Fibroblast of the aortic adventitia (primary cell): ENCODE measurements at regions not wholly inside any gene's neighbourhood (a gene's known extent, or its start where the extent isn't known, plus 50 kb on each side); places are given as distances from the start of the nearest gene placed in this dataset.

ENCODE experiments used
- DNase-seq: peaks from one replicate; pipeline ENCODE4 v3.0.0-alpha.2; 2010; ENCODE audit warnings: low read depth
- H3K4me3 ChIP-seq: 2 replicates; pipeline ENCODE4 v1.5.1; 2011; ENCODE audit warnings: low read depth, mild to moderate bottlenecking, control low read depth, low read length, moderate library complexity
- TF ChIP-seq, protein P1 (sequence below): IDR thresholded peaks from 2 replicates; pipeline ENCODE4 v1.5.1; 2011; ENCODE audit warnings: mild to moderate bottlenecking, low read length, control low read depth, inconsistent platforms; ENCODE audit not compliant: insufficient read depth

DNA sequence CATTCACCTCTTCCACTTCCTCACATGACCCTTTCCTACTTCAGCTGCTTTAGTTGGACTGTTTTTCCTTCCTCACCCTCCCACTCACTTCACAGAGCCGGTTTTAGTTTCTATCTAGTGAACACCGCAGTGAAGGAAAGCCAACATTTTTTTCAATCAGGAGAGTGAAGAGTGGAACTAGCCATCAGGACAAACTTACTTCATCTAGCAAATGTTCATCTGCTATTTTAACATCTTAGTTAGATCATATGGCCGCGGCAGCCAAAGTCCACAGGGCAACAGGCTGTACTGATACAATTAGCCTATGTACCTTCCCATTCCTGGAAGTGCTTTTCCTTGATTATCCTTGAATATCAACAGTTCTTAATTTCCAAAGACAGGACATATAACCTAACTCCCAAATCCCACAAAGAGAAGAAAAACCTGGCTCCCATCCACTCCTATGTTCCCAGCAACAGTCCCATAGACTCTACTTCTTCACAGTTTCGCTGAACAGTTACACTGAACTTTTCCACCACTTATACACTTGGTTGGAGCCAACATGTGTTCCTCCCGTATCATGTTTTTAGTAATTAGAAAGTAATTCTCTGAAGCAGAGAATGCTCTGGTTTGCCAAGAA is 456.2 kb upstream of the THBS1 start:
- H3K4me3 ChIP-seq, result no peak overlapping the region
- TF ChIP-seq, protein P1, sequence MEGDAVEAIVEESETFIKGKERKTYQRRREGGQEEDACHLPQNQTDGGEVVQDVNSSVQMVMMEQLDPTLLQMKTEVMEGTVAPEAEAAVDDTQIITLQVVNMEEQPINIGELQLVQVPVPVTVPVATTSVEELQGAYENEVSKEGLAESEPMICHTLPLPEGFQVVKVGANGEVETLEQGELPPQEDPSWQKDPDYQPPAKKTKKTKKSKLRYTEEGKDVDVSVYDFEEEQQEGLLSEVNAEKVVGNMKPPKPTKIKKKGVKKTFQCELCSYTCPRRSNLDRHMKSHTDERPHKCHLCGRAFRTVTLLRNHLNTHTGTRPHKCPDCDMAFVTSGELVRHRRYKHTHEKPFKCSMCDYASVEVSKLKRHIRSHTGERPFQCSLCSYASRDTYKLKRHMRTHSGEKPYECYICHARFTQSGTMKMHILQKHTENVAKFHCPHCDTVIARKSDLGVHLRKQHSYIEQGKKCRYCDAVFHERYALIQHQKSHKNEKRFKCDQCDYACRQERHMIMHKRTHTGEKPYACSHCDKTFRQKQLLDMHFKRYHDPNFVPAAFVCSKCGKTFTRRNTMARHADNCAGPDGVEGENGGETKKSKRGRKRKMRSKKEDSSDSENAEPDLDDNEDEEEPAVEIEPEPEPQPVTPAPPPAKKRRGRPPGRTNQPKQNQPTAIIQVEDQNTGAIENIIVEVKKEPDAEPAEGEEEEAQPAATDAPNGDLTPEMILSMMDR, result no peak
- peak; percentile 66 for DNase-seq

DNA sequence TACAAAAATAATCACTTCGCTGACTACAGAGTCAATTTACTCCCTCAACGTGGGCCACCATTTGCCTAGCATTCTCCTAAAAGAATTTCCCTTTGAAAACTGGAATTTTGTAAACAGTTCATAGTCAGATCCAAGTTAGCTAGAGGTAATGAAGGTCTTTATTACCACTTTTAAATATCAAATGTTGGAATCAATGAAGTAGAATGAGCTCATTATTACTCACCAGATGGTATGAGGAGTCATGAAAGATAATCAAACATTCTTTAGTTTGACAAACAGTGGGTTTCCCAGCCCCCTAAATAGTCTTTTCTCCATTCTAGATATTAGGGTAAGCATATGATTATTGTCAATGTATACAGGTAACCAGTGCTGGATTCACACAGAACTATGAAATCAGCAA is 455.7 kb upstream of the THBS1 start:
- H3K4me3 ChIP-seq, result no peak overlapping the region
- TF ChIP-seq, protein P1, result no peak
- DNase-seq, result peak; percentile 46

DNA sequence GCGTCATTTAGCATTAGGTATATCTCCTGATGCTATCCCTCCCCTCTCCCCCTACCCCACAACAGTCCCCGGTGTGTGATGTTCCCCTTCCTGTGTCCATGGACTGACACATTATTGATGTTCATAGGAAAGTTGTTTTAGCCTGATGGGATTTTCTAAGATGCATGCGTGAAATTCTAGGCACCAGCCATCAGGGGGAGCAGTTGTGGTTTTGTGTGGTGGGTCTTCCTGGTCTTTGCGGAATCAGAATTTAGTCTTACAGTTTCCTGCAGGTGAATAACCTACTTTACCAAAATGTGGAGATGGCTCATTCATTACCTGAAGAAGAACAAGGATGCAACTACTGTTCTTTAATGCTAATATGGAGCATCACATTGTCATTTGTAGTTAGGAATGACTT is 455.0 kb upstream of the THBS1 start:
- DNase-seq, result peak; percentile 49
- TF ChIP-seq, protein P1, result peak; percentile 51
- no peak overlapping the region for H3K4me3 ChIP-seq

DNA sequence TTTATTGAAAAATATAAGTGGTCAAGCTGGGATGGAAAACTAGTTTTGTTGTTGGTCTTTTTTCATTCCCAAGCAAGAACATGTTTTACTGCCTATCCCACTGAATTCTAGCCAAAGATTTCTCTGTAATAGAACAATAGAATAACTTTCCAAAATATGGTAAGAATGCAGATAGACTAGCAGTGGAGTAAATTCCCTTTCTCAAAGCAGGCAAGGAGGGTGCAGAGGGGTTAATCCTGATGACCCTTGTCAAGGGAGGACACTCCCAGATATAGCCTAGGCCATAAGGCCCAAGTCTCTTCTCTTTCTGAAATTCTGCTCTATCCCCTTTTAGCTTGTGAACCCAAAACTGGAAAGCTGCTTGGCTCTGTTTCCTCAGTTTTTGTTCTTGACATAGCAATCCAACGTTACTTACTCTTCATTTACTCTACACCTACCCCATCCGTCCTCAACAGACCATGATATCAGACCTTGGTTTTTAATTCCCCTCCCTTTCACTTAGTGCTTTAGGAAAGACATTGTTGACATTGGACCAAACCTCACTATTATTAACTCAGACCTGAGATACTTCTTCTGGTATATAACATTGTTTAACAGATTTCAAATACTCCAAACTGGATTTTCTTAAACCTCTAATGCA is 453.6 kb upstream of the THBS1 start:
- TF ChIP-seq, protein P1, result no peak
- peak; percentile 90 for DNase-seq
- H3K4me3 ChIP-seq, result no peak overlapping the region

DNA sequence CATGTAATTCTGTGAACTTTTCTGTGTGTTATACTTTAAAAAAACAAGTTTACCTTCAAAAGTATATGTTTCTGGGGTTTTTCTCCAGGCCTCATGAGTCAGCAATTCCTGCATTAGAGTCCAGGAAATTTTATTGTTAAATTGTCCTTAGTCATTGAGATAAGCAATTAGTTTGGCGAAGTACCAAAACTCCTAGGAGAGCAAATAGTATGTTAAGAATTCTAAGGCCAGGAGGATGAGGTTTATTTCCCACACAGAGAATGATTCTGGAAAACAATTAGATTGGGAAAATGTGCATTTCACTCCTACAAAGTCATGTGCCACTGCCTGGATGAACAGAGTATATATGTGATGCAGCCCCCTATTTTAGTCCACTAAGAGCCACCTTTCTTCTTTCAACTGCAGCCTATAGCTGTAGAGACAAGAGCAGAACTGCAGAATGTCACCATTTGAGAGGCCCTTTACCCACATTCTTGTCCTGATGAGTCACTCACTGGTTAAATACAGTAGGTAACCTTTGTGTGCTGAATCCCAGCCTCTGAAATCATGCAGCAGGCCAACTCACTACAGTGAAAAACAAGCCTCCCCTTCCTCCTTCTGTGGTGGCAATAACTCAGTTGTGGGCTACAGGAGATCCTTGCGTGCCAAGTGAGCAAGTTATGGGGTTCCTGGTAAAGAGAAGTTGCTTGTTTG is 452.8 kb upstream of the THBS1 start:
- TF ChIP-seq, protein P1, result no peak
- no peak overlapping the region for H3K4me3 ChIP-seq
- peak; percentile 99 for DNase-seq

DNA sequence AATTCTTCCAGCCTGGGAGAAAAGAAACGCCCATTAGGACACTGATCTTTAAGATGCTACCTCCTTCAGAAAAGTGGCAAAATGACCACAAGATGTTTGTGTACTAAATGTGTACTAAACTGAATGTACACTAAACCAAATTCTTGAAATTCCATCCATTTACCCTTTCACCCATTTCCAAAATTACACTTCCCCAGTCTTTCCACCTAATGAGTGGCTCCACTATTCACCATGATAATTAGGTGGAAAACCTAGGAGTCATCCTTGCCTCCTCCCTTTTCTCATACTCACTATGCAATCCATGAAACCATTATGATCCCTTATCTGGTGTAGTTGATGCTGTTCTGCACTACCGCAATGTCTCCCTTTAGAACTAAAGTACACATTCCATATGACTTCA is 452.1 kb upstream of the THBS1 start:
- TF ChIP-seq, protein P1, result no peak
- no peak overlapping the region for H3K4me3 ChIP-seq
- no peak for DNase-seq
